Uterus (tissue), 3 donors: ENCODE measurements at regions not wholly inside any gene's neighbourhood (a gene's known extent, or its start where the extent isn't known, plus 50 kb on each side); places are given as distances from the start of the nearest gene placed in this dataset.

Experiments used
- DNase-seq, 2 donors: peaks; one replicate each; pipeline ENCODE4 v3.0.0-alpha.2; 2019 to 2020
- H3K27ac ChIP-seq, 2 donors: fragments of 200-600 bp; sonication (generic); 1 replicate in 1 of 2; 2 replicates in 1 of 2; pipeline ENCODE4 v1.5.1; 2016 to 2018
- H3K27me3 ChIP-seq, 2 donors: fragments of 200-600 bp; sonication (generic); one replicate each; pipeline ENCODE4 v1.5.1; 2018 to 2019; ENCODE audit warnings: control low read depth in 1 of 2
- H3K36me3 ChIP-seq, 2 donors: fragments of 200-600 bp; sonication (generic); one replicate each; pipeline ENCODE4 v1.5.1; 2019; ENCODE audit warnings: control low read depth in 1 of 2
- H3K4me1 ChIP-seq, 2 donors: fragments of 200-600 bp; sonication (generic); one replicate each; pipeline ENCODE4 v1.5.1; 2018 to 2019; ENCODE audit warnings: control low read depth in 1 of 2
- H3K4me3 ChIP-seq, 2 donors: fragments of 200-600 bp; sonication (generic); 1 replicate in 1 of 2; 2 replicates in 1 of 2; pipeline ENCODE4 v1.5.1; 2018 to 2019; ENCODE audit warnings: mild to moderate bottlenecking in 1 of 2
- H3K9me3 ChIP-seq, 2 donors: fragments of 200-600 bp; sonication (generic); one replicate each; pipeline ENCODE4 v1.5.1; 2019; ENCODE audit warnings: control low read depth in 1 of 2
- CTCF ChIP-seq, 4 experiments: fragments of 200-600 bp in 2 of 4; fragments of 450-650 bp in 2 of 4; sonication (generic) in 2 of 4; IDR thresholded peaks; one replicate each; pipeline ENCODE4 v1.5.1; 2016 to 2019; ENCODE audit warnings: antibody characterized with exemption in 4 of 4, mild to moderate bottlenecking in 2 of 4, moderate library complexity in 1 of 4
- POLR2A ChIP-seq, 2 donors: fragments of 450-650 bp; IDR thresholded peaks; one replicate each; pipeline ENCODE4 v1.6.1; 2016; ENCODE audit warnings: antibody characterized with exemption in 2 of 2, mild to moderate bottlenecking in 1 of 2, moderate library complexity in 1 of 2
- intact Hi-C: fragments of 100-400 bp; cut with DNase I; formaldehyde crosslinking; loops from one replicate; pipeline ENCODE4 v1.15.1; 2023; ENCODE audit warnings: low total_unique reads
- donor health status: DM: yes; HTN: yes; CAD: no.

GRCh38 chr4:18631586-18631985 is 610.0 kb upstream of the LCORL start:
- no peaks in the 10 kb centered on the region for H3K36me3 ChIP-seq
- H3K9me3 ChIP-seq = no peaks in the 10 kb centered on the region

GRCh38 chr4:18630218-18631110 is 608.9 kb upstream of the LCORL start:
- H3K9me3 ChIP-seq = no peaks in the 10 kb centered on the region
- intact Hi-C loops = no loop called here
- TF ChIP-seq POLR2A (IDR thresholded peaks at IDR 0.05) (no peak), CTCF (IDR thresholded peaks at IDR 0.05) (no peak)

More at GRCh38 chr4:18631586-18631985, 610.0 kb upstream of the LCORL start:
- intact Hi-C loops = no loop called here
- Histone ChIP-seq H3K4me1 (no peaks in the 10 kb centered on the region), H3K27ac (no peak overlapping the region), H3K4me3 (no peak overlapping the region), H3K27me3 (no peaks in the 10 kb centered on the region)
- no peak for DNase-seq
- no peak for TF ChIP-seq CTCF (IDR thresholded peaks at IDR 0.05)
- no peak for TF ChIP-seq POLR2A (IDR thresholded peaks at IDR 0.05)

GRCh38 chr4:18627447-18628005 is 606.0 kb upstream of the LCORL start:
- intact Hi-C loops = no loop called here
- H3K4me1 ChIP-seq = no peaks in the 10 kb centered on the region
- no peaks in the 10 kb centered on the region for H3K27me3 ChIP-seq
- no peak for DNase-seq
- H3K36me3 ChIP-seq = no peaks in the 10 kb centered on the region
- no peaks in the 10 kb centered on the region for H3K9me3 ChIP-seq
- TF ChIP-seq CTCF (IDR thresholded peaks at IDR 0.05) = no peak
- TF ChIP-seq POLR2A (IDR thresholded peaks at IDR 0.05) = no peak
- no peak overlapping the region for H3K27ac ChIP-seq
- no peak overlapping the region for H3K4me3 ChIP-seq

More at GRCh38 chr4:18630218-18631110, 608.9 kb upstream of the LCORL start:
- no peak overlapping the region for H3K27ac ChIP-seq
- H3K4me1 ChIP-seq = no peaks in the 10 kb centered on the region
- no peaks in the 10 kb centered on the region for H3K36me3 ChIP-seq
- H3K4me3 ChIP-seq = no peak overlapping the region
- H3K27me3 ChIP-seq = no peaks in the 10 kb centered on the region
- DNase-seq = no peak

- no peaks in the 10 kb centered on the region for H3K4me1 ChIP-seq
- TF ChIP-seq CTCF (IDR thresholded peaks at IDR 0.05) (no peak), POLR2A (IDR thresholded peaks at IDR 0.05) (no peak)
- intact Hi-C loops = no loop called here
- no peak overlapping the region for H3K27ac ChIP-seq
- no peaks in the 10 kb centered on the region for H3K9me3 ChIP-seq
- H3K4me3 ChIP-seq = no peak overlapping the region
- no peaks in the 10 kb centered on the region for H3K27me3 ChIP-seq
- no peak for DNase-seq
- no peaks in the 10 kb centered on the region for H3K36me3 ChIP-seq
Measured at GRCh38 chr4:18626996-18627395, 605.4 kb upstream of the LCORL start.

- Histone ChIP-seq H3K9me3 (no peaks in the 10 kb centered on the region), H3K36me3 (no peaks in the 10 kb centered on the region), H3K4me3 (no peak overlapping the region), H3K27me3 (no peaks in the 10 kb centered on the region), H3K27ac (no peak overlapping the region), H3K4me1 (no peaks in the 10 kb centered on the region)
- no peak for TF ChIP-seq CTCF (IDR thresholded peaks at IDR 0.05)
- no peak for TF ChIP-seq POLR2A (IDR thresholded peaks at IDR 0.05)
- intact Hi-C loops = no loop called here
- no peak for DNase-seq
Measured at GRCh38 chr4:18626366-18626765, 604.8 kb upstream of the LCORL start.
